ENCODE measurements at regions not wholly inside any gene's neighbourhood (a gene's known extent, or its start where the extent isn't known, plus 50 kb on each side); places are given as distances from the start of the nearest gene placed in this dataset.

GRCh38 chr3:31047673-31048072 lies 153.2 kb upstream of the GADL1 start:
- Histone ChIP-seq H3K9ac (ENCODE audit: extremely low read depth, insufficient read length, low read length) (no peak overlapping the region), H2BK12ac (ENCODE audit: insufficient read length, low read depth, low read length) (no peak overlapping the region), H3K79me2 (ENCODE audit: insufficient read depth, low read length) (no peaks in the 10 kb centered on the region), H3K79me1 (ENCODE audit: insufficient read depth, low read depth, low read length, poor library complexity, severe bottlenecking) (no peaks in the 10 kb centered on the region), H3K23me2 (ENCODE audit: insufficient read length, low read depth, low read length, poor library complexity, severe bottlenecking) (no peaks in the 10 kb centered on the region), H4K5ac (ENCODE audit: insufficient read length, low read depth, low read length) (no peak overlapping the region), H2BK120ac (ENCODE audit: low read depth, low read length, poor library complexity, severe bottlenecking) (no peak overlapping the region), H2AK5ac (ENCODE audit: insufficient read length, low read length) (no peak overlapping the region), H3K4me1 (ENCODE audit: insufficient read depth, low read length) (no peaks in the 10 kb centered on the region), H3K27me3 (ENCODE audit: insufficient read depth, low read length) (no peaks in the 10 kb centered on the region), H3K23ac (ENCODE audit: insufficient read length, low read depth, low read length) (no peak overlapping the region), H3K18ac (ENCODE audit: insufficient read length, low read depth, low read length) (no peak overlapping the region), H3K14ac (ENCODE audit: insufficient read depth, low read length) (no peak overlapping the region), H4K8ac (replicated peaks; ENCODE audit: insufficient read length, low read depth, low read length) (no peak overlapping the region), H4K91ac (ENCODE audit: insufficient read length, low read depth, low read length) (no peak overlapping the region), H2BK20ac (ENCODE audit: low read depth, low read length, poor library complexity, severe bottlenecking) (no peak overlapping the region), H2AFZ (ENCODE audit: low read length) (no peak overlapping the region), H3K27ac (ENCODE audit: insufficient read length, low read depth, low read length) (no peak overlapping the region), H3K9me3 (ENCODE audit: control insufficient read depth, low read depth, low read length) (peaks cover 6% of the 10 kb centered on the region), H2BK5ac (ENCODE audit: insufficient read length, low read length) (no peak overlapping the region), H3K56ac (ENCODE audit: insufficient read length, low read depth, low read length) (no peak overlapping the region), H3K4me2 (ENCODE audit: insufficient read depth, insufficient read length, low read length) (no peak overlapping the region), H2BK15ac (ENCODE audit: low read depth, low read length) (no peak overlapping the region), H3K4ac (ENCODE audit: low read depth, low read length) (no peak overlapping the region), H4K20me1 (ENCODE audit: control insufficient read depth, insufficient read depth, insufficient read length) (no peaks in the 10 kb centered on the region), H3T11ph (ENCODE audit: low read length) (no peak overlapping the region)
- H3K9me3 Mint-ChIP-seq: peaks cover 16 to 19% of the 10 kb centered on the region in 2 experiments
- DNase-seq: no peak
- no peak for TF ChIP-seq CTCF (conservative IDR thresholded peaks at IDR 0.05)
- no peak overlapping the region for H3K27ac Mint-ChIP-seq
- peaks cover 9 to 20% (median 10%) of the 10 kb centered on the region in 3 experiments for H3K36me3 Mint-ChIP-seq (ENCODE audit: insufficient read depth in 1 of 3, low read depth in 3 of 3)
- H3K27me3 Mint-ChIP-seq (ENCODE audit: low read depth): no peaks in the 10 kb centered on the region
- H3K4me3 Mint-ChIP-seq: no peak overlapping the region
- WGBS (ENCODE audit: extremely low coverage, insufficient read length, low lambda C conversion rate): no CpG with 5 or more reads among the region's 3 CpGs
- H3K4me1 Mint-ChIP-seq: no peaks in the 10 kb centered on the region
